ENCODE measurements at regions not wholly inside any gene's neighbourhood (a gene's known extent, or its start where the extent isn't known, plus 50 kb on each side); places are given as distances from the start of the nearest gene placed in this dataset.
"Not testable (repeated sequence)": the region's sequence is repeated elsewhere in the genome, so short reads cannot be mapped to it uniquely, and the experiment has no call there.

DNA sequence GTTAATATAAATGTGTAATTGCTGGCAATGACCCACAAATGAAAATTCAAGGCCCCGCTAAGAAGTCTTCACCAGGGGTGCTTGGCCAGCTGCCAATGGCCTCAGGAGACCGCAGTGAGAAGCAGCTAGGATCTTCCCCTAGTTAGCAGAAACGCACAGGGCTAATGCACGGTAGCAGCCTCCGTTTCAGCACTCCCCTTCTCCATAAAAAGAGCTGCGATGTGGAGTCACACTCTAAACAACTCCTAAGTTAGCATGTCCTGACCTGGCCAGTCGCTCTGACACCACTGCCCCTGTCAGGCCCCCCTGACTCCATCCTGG is 139.0 kb downstream of the SEPTIN14 start:
- H3K4me3 ChIP-seq (ENCODE audit: low read depth, low read length): no peak overlapping the region
- in situ Hi-C loops (cut with HindIII; ENCODE audit: low sequenced_read_pairs): no loop called here
- DNase-seq (ENCODE audit: low read depth, low spot score): no peak
- TF ChIP-seq, protein P1, sequence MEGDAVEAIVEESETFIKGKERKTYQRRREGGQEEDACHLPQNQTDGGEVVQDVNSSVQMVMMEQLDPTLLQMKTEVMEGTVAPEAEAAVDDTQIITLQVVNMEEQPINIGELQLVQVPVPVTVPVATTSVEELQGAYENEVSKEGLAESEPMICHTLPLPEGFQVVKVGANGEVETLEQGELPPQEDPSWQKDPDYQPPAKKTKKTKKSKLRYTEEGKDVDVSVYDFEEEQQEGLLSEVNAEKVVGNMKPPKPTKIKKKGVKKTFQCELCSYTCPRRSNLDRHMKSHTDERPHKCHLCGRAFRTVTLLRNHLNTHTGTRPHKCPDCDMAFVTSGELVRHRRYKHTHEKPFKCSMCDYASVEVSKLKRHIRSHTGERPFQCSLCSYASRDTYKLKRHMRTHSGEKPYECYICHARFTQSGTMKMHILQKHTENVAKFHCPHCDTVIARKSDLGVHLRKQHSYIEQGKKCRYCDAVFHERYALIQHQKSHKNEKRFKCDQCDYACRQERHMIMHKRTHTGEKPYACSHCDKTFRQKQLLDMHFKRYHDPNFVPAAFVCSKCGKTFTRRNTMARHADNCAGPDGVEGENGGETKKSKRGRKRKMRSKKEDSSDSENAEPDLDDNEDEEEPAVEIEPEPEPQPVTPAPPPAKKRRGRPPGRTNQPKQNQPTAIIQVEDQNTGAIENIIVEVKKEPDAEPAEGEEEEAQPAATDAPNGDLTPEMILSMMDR (IDR thresholded peaks at IDR 0.05; ENCODE audit: low read depth, low read length): no peak

DNA sequence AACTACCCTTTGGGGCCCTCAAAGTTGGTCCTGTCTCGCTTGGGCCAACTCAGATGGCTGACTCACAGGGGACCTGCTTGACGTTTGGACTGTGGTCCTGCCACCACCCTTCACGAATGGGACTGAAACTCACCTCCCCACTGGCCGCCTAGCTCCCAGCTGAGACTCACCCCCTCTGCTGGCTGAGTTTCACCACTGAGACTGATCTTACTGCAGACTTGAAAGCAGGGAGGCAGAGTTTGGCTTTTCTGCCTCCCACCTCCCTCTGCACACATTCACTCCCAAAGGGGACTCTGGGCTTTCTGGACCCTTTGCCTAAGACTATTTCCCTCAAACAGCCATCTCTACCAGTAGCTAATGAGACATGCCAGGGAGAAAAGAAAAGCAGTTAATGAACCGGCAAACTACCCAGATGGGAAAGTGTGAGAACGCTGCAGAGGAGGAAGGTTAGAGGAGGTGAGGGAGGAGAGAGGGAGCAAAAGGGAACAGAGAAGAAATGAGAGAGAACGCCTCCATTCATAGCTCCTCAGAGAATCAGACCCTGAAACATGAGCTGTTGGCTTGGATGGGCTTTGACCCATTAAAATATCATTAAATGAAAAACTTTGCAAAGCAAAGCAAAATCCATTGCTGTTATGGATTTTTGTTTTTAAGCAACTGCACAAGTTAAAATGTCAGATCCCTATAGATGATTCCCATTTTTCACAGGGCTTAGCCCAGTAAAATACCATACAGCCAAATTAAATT is 139.5 kb downstream of the SEPTIN14 start:
- in situ Hi-C loops (cut with HindIII; ENCODE audit: low sequenced_read_pairs); H3K4me3 ChIP-seq (ENCODE audit: low read depth, low read length); DNase-seq (ENCODE audit: low read depth, low spot score): not testable (repeated sequence)
- TF ChIP-seq, protein P1 (IDR thresholded peaks at IDR 0.05; ENCODE audit: low read depth, low read length): peak; percentile 12

DNA sequence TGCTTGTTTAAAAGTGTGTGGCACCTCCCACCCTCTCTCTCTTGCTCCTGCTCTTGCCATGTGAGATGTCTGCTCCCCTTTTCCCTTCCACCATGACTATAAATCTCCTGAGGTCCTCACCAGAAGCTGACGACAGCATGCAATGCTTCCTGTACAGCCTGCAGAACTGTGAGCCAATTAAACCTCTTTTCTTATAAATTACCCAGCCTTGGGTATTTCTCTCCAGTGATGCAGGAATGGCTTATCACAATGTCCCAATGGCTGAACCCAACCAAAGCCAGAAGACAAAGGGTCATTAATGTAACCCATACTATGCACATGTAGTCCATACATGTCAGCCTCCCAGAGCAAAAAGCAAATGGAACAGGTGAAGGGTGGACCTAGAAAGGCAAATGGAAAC is 141.5 kb downstream of the SEPTIN14 start:
- not testable (repeated sequence) for H3K4me3 ChIP-seq (ENCODE audit: low read depth, low read length); DNase-seq (ENCODE audit: low read depth, low spot score)

DNA sequence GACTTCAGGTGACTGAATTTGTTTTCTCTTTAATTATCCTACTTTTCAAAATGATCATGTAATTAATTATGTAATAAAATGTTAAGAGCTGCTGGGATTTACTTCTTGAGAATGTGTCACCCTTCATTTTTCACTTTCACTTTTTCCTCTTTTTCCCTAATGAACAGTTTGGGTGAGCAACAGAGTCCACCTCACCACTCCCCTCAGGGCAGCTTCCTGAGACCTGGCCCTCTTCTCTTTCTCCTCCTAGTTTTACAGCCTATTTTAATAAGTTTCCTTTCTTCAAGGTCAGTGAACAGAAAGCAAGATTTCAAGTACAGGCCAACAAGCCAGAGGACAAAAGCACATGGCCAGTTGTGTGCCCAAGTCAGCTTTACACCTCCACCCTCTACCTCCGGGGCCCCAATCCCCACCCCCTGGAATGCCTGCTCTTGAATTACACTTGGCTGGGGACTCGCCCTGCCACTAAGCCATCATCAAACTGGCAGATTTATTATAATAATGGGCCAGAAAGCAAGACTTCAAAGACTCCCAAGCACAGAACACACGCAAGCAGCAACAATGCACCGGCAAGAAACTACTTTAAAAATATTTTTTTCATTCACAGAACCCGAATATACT is 143.1 kb upstream of the VOPP1 start:
- not testable (repeated sequence) for DNase-seq (ENCODE audit: low read depth, low spot score); H3K4me3 ChIP-seq (ENCODE audit: low read depth, low read length)

More for the DNA sequence above, 141.5 kb downstream of the SEPTIN14 start:
- in situ Hi-C loops (cut with HindIII; ENCODE audit: low sequenced_read_pairs): not testable (repeated sequence)

DNA sequence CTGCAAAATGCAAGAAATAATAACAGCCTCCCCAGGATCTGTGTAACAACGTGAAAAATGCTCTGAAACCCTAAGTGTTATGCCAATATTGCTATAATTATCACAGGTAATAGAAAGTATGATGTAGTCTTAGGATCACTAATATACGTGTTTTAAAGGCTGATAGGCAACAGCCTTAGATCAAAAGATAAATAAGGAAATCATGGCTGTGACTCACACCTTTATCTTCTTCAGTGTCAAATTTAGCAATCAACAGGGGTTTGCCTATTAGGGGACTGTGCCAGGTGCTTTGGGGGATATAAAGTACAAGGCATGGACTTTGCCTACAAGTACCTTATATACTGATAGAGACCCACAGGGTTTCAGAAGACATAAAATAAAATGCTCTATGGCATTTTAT is 142.1 kb upstream of the VOPP1 start:
- in situ Hi-C loops (cut with HindIII; ENCODE audit: low sequenced_read_pairs); DNase-seq (ENCODE audit: low read depth, low spot score); H3K4me3 ChIP-seq (ENCODE audit: low read depth, low read length): not testable (repeated sequence)

More for the DNA sequence above, 143.1 kb upstream of the VOPP1 start:
- in situ Hi-C loops (cut with HindIII; ENCODE audit: low sequenced_read_pairs): not testable (repeated sequence)

DNA sequence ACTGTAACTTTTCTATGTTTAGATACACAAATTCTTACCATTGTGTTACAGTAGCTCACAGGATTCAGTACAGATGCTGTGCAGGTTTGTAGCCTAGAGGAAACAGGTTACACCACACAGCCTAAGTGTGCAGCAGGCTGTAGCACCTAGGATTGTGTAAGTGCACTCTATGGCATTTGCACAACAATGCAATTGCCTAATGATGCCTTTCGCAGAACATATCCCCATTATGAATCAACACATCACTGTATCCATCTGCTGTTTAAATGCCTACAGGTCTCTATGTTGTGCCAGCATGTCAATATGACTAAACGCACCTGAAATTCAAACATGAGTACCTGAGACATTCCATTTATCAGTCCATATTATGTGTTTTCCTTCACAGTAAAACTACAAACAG is 138.0 kb upstream of the VOPP1 start:
- in situ Hi-C loops (cut with HindIII; ENCODE audit: low sequenced_read_pairs); H3K4me3 ChIP-seq (ENCODE audit: low read depth, low read length); DNase-seq (ENCODE audit: low read depth, low spot score): not testable (repeated sequence)

DNA sequence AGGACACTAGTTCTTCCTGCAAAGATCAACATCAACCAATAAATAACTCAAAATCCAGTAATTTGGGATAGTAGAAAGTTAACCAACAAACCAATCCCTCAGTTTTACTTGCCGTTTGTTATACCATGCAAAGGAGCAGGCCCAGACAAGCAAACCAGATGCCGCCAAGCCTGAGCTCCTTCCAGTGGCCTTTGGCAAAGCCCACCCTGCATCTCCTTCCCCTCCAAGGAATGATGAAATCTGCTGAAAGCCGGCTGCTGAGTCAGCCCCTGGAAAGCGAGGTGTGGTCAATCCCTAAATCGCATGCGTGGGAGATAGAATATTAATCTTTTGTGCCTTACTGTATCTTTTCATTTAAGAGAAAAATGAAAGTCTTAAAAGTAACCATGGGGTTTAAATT is 135.7 kb upstream of the VOPP1 start:
- in situ Hi-C loops (cut with HindIII; ENCODE audit: low sequenced_read_pairs); DNase-seq (ENCODE audit: low read depth, low spot score); H3K4me3 ChIP-seq (ENCODE audit: low read depth, low read length): not testable (repeated sequence)

DNA sequence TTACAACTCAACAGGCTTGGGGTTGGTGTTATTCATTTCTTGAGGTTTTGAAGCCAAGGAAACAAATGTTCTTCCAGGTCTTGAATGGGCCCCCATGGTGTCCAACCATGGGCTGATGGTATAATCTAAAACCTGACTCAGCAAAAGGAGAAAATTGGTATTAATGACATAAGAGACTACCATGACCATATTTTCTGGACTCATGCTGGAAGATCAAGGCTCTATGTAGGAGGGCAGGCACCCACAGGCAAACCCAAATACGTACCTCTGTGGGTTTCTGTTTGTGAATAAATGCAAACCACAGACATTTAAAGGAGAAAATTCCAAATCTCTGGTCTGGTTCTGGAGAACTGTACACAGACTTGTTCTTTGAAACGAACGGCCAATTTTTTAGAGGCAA is 135.1 kb upstream of the VOPP1 start:
- in situ Hi-C loops (cut with HindIII; ENCODE audit: low sequenced_read_pairs); H3K4me3 ChIP-seq (ENCODE audit: low read depth, low read length); DNase-seq (ENCODE audit: low read depth, low spot score): not testable (repeated sequence)

DNA sequence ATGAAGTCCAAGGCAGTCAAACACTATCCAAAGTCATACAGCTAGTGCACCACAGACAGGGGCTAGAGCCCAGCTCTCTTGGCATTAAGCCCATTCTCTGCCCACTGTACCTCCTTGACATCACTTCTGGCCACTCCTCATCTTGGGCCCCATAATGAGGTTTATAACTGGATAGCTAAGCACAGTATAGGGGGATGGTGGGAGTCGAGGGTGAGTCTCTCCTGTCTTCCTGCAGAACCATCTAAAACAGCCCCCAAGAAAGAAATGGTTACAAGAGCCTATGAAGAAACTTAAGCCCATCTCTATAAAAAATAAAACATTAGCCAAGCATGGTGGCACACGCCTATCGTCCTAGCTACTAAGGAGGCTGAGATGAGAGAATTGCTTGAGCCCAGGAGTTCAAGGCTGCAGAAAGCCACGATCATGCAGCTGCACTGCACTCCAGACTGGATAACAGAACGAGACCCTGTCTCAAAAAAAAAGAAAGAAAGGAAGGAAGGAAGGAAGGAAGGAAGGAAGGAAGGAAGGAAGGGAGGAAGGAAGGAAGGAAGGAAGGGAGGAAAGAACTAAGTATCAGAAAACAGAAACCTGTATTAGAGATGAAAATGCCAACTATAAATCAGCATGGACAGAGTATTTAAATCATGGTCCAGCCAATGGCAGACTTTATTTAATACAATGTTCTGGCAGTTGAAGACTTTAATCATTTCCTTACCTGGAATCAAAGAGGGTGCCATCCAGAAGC is 134.3 kb upstream of the VOPP1 start:
- DNase-seq (ENCODE audit: low read depth, low spot score); H3K4me3 ChIP-seq (ENCODE audit: low read depth, low read length); in situ Hi-C loops (cut with HindIII; ENCODE audit: low sequenced_read_pairs): not testable (repeated sequence)

DNA sequence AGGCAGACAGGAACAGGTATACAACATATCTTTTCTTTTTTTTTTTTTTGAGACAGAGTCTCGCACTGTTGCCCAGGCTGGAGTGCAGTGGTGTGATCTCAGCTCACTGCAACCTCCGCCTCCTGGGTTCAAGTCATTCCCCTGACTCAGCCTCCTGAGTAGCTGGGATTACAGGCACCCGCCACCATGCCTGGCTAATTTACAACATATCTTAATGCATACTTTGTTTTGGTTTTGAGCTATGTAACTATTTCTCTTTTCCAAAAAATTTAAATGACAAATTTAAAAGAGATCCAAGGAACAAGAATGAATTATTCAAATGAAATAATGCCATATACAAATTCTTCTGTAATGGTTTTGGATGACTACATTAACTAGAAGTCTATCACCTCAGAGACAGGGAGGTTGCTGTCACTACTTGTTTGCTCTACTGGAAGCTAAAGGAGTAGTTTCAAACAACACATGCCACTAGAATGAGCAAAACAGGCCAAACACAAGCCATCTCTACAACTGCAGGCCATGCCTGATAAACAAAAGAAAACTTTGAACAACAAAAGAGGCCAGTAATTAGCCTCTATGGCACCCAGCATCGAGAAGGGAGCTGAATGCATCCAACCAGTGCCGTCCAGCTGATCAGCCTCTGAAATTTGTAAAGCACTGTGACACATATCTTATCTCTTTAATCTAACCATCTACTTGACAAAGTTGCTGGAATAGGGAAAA is 133.6 kb upstream of the VOPP1 start:
- H3K4me3 ChIP-seq (ENCODE audit: low read depth, low read length); DNase-seq (ENCODE audit: low read depth, low spot score); in situ Hi-C loops (cut with HindIII; ENCODE audit: low sequenced_read_pairs): not testable (repeated sequence)

DNA sequence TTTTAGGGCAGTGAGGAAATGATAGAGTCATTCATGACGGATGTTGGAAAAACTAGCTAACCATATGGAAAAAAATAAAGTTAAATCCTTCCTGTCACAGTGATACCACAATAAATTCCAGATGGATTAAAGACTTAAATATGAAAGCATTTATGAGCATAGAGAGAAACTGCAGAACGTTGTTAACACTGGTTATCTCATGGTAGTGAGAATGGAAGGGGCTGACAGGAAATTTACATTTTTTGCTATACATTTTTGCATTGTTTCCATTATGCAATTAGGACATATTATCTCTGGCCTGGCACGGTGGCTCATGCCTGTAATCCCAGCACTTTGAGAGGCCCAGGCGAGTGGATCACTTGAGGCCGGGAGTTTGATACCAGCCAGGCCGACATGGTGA is 130.5 kb upstream of the VOPP1 start:
- DNase-seq (ENCODE audit: low read depth, low spot score); in situ Hi-C loops (cut with HindIII; ENCODE audit: low sequenced_read_pairs): not testable (repeated sequence)

DNA sequence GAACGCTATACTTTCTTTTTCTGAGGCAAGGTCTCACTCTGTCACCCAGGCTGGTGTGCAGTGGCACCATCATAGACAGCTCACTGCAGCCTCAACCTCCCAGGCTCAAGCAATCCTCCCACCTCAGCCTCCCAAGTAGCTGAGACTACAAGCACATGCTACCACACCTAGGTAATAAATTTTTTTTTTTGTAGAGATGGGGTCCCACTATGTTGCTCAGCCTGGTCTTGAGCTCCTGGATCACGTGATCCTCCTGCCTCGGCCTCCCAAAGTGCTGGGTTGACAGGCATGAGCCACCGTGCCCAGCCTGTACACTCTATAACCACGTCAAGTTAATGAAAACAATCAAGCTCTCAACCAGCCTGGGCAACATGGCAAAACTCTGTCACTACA is 127.1 kb upstream of the VOPP1 start:
- DNase-seq (ENCODE audit: low read depth, low spot score); H3K4me3 ChIP-seq (ENCODE audit: low read depth, low read length); in situ Hi-C loops (cut with HindIII; ENCODE audit: low sequenced_read_pairs): not testable (repeated sequence)

More for the DNA sequence above, 130.5 kb upstream of the VOPP1 start:
- not testable (repeated sequence) for H3K4me3 ChIP-seq (ENCODE audit: low read depth, low read length)

DNA sequence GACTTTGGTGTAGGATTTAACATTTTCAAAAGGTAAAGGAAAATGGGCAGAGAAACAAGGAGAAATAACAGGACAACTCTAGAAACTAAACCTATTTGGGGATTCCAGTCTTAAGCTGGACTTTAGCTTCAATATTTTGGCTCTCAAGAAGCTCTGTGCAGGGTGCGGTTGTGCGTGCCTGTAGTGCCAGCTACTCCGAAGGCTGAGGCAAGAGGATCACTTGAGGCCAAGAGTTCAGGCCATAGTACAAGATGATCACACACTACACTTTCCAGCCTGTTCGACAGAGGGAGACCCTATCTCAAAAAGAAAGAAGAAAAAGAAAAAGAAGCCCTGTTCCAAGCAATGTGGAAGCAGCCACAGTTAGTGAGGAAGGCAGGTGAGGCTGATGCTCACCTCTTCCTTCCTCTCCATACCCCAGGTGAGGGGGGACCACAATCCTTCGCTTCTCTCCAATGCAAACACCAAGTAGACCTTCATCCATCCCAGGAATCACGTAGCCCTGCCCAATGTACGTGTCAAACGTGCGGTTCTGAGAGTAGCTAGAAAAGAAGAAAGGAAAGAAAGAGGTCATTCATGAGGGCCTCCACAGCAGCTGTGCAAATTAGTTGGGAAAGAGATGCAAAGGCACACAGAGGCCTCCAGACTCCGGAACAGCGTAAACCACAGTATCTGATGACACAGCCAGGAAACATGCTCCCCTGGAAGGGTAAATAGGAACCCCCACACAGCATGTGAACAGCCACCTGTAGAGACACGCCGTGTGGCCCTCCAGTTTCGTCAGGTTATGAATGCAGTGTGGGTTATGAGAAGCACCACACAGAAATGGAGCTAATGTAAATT is 126.5 kb upstream of the VOPP1 start:
- H3K4me3 ChIP-seq (ENCODE audit: low read depth, low read length); in situ Hi-C loops (cut with HindIII; ENCODE audit: low sequenced_read_pairs): not testable (repeated sequence)
- DNase-seq (ENCODE audit: low read depth, low spot score): peak; percentile 72

All from astrocyte of the spinal cord (primary cell).